ENCODE measurements at regions not wholly inside any gene's neighbourhood (a gene's known extent, or its start where the extent isn't known, plus 50 kb on each side); places are given as distances from the start of the nearest gene placed in this dataset.

- TF ChIP-seq CTCF (IDR thresholded peaks at IDR 0.05) (no peak), POLR2A (IDR thresholded peaks at IDR 0.05) (no peak)
Observed at GRCh38 chr17:21772321-21772720, 80.0 kb downstream of the KCNJ18 start.
